ENCODE measurements at regions not wholly inside any gene's neighbourhood (a gene's known extent, or its start where the extent isn't known, plus 50 kb on each side); places are given as distances from the start of the nearest gene placed in this dataset.

GRCh38 chr15:39432912-39433348 is 147.9 kb upstream of the THBS1 start:
- TF ChIP-seq POLR2A (IDR thresholded peaks at IDR 0.05) (no peak), CTCF (IDR thresholded peaks at IDR 0.05) (no peak)
